ENCODE measurements at regions not wholly inside any gene's neighbourhood (a gene's known extent, or its start where the extent isn't known, plus 50 kb on each side); places are given as distances from the start of the nearest gene placed in this dataset.

DNA sequence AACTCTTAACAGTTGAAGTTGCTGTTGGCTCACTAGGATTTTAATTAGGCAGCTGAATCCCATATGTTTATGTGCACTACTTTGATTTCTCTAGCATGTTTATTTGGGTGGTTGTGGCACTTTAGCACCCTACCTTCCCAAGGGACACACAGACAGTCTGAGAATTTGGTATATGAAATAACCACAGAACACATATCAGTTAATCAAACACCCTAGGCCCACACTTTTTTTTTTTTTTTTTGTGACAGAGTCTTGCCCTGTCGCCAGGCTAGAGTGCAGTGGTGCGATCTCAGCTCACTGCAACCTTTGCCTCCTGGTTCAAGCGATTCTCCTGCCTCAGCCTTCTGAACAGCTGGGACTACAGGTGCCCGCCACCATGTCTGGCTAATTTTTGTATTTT lies 130.5 kb downstream of the DCK start:
- no peak for TF ChIP-seq EZH2 (IDR thresholded peaks at IDR 0.05; ENCODE audit: insufficient read depth, poor library complexity, severe bottlenecking)
- no peak for TF ChIP-seq EZH2phosphoT487 (IDR thresholded peaks at IDR 0.05; ENCODE audit: insufficient read depth, low read depth)

Data from GM23248 (cell line).